MG63 (cell line): ENCODE measurements at regions not wholly inside any gene's neighbourhood (a gene's known extent, or its start where the extent isn't known, plus 50 kb on each side); places are given as distances from the start of the nearest gene placed in this dataset.
A peak's percentile ranks its signal among the peaks of the same experiment; 100 is the strongest.

Source experiments
- DNase-seq: peaks from one replicate; pipeline ENCODE4 v3.0.0-alpha.2; 2020
- H3K27me3 ChIP-seq: fragments of 250-450 bp; sonication (Bioruptor Pico); 2 replicates; pipeline ENCODE4 v1.5.1; 2020; ENCODE audit warnings: mild to moderate bottlenecking, moderate library complexity
- H3K36me3 ChIP-seq: fragments of 250-450 bp; sonication (Bioruptor Pico); 2 replicates; pipeline ENCODE4 v1.5.1; 2020; ENCODE audit warnings: mild to moderate bottlenecking, moderate library complexity
- H3K4me3 ChIP-seq: fragments of 250-450 bp; sonication (Bioruptor Pico); 2 replicates; pipeline ENCODE4 v1.5.1; 2020; ENCODE audit warnings: mild to moderate bottlenecking, moderate library complexity
- H3K9me3 ChIP-seq: fragments of 250-450 bp; sonication (Bioruptor Pico); 2 replicates; pipeline ENCODE4 v1.5.1; 2020; ENCODE audit warnings: mild to moderate bottlenecking, moderate library complexity

DNA sequence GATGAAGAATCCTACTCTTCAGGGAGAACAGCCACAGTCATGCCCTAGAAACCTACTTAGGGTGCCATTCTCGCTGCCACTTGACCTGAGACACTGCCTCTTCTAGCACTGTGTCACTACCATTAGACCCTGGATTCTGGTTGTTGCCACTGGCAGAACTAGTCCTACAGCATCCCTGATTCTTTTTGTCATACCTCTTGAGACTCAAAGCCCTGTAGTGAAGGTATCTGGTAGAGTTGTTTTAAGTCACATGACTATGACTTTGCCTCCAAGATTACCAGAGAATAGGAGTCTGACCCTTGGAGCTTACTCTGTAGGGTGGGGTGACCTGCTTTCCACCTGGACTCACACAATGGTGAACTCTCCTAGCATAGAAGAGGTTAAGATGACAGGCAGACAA, 296.7 kb downstream of the TNS1 start:
- DNase-seq, result no peak
- Histone ChIP-seq H3K4me3 (no peak overlapping the region), H3K27me3 (no peaks in the 10 kb centered on the region), H3K9me3 (no peaks in the 10 kb centered on the region), H3K36me3 (no peaks in the 10 kb centered on the region)

DNA sequence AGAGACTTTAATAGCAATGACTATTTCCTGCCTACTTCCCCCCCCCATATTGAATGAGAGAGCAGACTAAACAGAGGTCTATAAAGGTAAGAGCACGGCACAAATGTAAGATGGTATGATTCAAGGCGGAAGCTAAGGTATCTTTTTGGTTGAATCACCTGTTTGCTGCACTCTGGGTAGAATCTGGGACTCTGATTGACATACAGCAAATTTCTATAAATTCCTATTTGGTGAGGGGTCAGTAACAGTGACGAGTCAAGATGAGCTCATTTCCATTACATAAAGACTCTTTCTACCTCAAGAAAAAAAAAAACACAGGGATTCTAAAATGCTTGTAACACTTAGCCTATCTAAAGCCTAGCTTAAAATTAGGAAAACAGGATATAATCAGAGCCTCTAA, 297.3 kb downstream of the TNS1 start:
- no peaks in the 10 kb centered on the region for H3K9me3 ChIP-seq
- no peak overlapping the region for H3K4me3 ChIP-seq
- DNase-seq, result no peak
- H3K27me3 ChIP-seq, result no peaks in the 10 kb centered on the region
- no peaks in the 10 kb centered on the region for H3K36me3 ChIP-seq

DNA sequence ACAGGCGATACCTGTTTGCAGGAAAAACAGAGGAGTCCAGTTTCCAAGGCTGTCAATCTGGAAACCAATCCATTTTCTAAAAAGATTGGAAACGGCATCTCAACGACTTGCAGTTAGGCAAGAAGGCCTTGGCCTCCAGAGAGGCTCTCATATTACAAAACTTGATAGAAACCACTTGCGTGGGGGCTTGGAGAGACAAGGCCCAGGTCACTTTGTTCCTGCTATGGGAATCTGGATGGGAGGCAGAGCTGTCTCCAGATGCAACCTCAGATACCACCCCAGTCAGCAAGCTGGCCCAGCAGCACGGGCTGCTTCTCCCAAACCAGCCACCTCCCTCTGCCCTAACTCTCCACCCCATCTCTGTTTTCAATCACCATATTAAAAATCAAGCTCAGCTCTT, 298.8 kb downstream of the TNS1 start:
- Histone ChIP-seq H3K4me3 (no peak overlapping the region), H3K36me3 (no peaks in the 10 kb centered on the region), H3K27me3 (no peaks in the 10 kb centered on the region), H3K9me3 (no peaks in the 10 kb centered on the region)
- DNase-seq, result no peak

DNA sequence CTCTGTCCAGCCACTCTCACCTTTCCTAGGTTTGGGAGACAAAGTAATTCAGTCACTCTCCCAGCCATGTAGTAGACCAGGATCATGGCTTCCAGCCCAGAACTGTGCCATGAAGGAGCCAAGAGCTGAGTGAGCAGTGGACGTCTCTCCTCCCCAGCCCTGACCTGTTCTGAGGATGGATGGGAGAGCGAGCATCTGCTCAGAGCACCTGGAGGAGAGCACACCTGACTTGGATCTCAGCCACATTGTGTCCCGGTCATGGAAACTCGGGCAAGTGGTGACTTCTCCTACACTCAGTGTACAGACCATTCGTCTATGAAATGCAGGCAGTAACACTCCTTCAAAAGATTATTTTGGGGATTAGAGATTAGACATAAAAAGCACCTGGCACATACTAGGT, 299.7 kb downstream of the TNS1 start:
- H3K27me3 ChIP-seq, result no peaks in the 10 kb centered on the region
- no peak for DNase-seq
- H3K4me3 ChIP-seq, result no peak overlapping the region
- H3K9me3 ChIP-seq, result no peaks in the 10 kb centered on the region
- no peaks in the 10 kb centered on the region for H3K36me3 ChIP-seq

DNA sequence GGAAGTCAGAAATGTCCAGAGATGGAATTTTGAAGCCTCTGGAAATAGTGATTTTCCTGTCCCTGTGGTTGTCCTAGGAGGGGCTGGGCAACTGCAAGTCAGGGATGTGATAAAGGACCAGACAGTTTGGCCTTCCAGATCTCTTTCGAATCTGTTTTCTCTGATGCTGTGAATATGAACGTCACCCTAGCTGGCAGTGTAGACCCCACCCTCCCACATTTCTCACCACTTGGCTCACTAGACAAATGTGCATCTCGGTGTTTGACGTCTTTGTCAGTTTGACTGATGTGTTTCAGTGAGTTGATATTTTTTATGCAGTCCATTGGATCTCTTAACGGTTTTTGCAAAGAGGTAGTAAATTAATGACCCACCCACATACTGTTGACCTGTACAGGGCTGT, 301.2 kb downstream of the TNS1 start:
- no peak for DNase-seq
- H3K4me3 ChIP-seq, result no peak overlapping the region
- H3K9me3 ChIP-seq, result no peaks in the 10 kb centered on the region
- H3K36me3 ChIP-seq, result no peaks in the 10 kb centered on the region
- no peaks in the 10 kb centered on the region for H3K27me3 ChIP-seq

DNA sequence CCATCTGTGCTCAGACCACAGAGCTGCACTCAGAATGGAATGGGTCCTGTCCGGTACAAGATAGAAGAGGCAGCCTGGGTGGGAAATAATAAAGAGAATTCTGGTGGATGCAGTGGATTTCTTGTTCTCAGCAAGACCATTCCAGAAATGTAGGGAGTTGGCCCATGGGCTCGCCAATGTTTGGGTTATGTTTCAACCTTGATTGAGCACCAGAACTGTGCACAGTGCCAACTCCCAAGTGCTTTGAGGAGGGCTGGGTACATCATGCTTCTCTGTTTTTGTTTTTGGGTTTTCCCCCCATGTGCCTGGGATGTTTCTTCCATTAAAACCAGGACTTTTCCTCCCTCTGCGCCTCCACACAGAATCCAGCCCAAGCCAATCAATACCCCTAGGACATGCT, 304.1 kb downstream of the TNS1 start:
- no peak overlapping the region for H3K4me3 ChIP-seq
- no peaks in the 10 kb centered on the region for H3K27me3 ChIP-seq
- no peaks in the 10 kb centered on the region for H3K9me3 ChIP-seq
- DNase-seq, result no peak
- H3K36me3 ChIP-seq, result no peaks in the 10 kb centered on the region

DNA sequence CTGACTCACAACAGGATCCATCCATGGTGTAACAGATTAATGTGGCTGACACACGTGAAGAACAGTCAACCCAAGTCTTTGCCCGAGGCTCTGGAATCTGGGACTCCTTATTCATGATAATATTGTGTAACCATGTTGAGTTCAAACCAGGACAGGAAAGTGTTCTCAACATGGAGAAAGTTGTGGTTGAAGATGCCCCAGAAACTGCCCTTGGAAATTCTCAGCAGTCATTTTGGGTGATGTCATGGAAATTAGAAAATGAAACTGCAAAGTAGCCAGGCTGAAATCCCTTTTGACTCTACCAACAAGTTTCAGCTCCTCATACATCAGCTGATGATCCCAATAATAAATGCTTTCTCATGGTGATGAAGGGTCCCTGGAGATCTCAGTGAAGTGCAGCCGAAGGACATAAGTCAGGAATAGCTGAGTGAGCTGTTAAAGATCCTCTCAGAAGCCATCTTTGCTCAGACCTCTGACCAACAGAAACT, 307.7 kb downstream of the TNS1 start:
- H3K36me3 ChIP-seq, result no peaks in the 10 kb centered on the region
- H3K9me3 ChIP-seq, result no peaks in the 10 kb centered on the region
- peak; percentile 46 for DNase-seq
- H3K27me3 ChIP-seq, result no peaks in the 10 kb centered on the region
- no peak overlapping the region for H3K4me3 ChIP-seq

DNA sequence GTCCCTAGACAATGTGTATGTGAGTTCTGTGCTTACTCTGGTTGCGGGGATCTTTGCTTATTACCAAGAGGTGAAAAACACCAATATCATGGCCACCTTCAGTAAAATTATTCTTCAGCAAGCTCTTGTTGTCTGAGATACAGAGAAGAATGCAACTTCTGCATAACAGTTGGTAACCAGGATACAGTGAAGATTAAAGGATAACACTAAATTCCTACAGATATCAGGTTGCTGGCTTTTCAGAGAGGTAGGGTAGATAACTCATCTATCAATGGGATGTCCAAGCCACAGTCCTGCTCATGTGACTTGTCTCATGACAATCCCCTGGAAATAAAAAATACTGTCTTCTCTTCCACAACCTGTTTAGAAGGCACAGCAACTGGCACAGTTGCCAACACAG, 308.5 kb downstream of the TNS1 start:
- Histone ChIP-seq H3K27me3 (no peaks in the 10 kb centered on the region), H3K4me3 (no peak overlapping the region), H3K9me3 (no peaks in the 10 kb centered on the region; the same call in 1 of the 2 replicates), H3K36me3 (no peaks in the 10 kb centered on the region)
- no peak for DNase-seq

DNA sequence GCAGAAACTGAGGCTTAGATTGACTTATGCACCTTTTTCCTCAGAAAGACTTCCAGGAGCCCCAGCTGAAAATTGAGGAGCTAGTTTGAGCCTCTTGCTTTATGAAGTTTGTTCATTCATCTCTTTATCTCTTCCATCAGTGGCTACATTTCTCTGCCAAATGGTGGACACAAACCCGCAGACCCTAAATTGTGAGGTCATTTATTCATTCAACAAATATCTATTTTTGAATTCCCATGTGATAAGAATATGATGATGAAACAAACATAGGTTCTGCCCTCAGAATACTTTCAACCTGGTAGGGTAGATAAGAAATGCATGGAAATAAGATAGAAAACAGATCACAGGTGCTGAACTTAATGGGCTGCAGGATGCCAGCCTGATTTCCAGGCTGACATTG, 309.4 kb downstream of the TNS1 start:
- Histone ChIP-seq H3K4me3 (no peak overlapping the region), H3K36me3 (no peaks in the 10 kb centered on the region), H3K27me3 (no peaks in the 10 kb centered on the region), H3K9me3 (no peaks in the 10 kb centered on the region; the same call in 1 of the 2 replicates)
- DNase-seq, result no peak

DNA sequence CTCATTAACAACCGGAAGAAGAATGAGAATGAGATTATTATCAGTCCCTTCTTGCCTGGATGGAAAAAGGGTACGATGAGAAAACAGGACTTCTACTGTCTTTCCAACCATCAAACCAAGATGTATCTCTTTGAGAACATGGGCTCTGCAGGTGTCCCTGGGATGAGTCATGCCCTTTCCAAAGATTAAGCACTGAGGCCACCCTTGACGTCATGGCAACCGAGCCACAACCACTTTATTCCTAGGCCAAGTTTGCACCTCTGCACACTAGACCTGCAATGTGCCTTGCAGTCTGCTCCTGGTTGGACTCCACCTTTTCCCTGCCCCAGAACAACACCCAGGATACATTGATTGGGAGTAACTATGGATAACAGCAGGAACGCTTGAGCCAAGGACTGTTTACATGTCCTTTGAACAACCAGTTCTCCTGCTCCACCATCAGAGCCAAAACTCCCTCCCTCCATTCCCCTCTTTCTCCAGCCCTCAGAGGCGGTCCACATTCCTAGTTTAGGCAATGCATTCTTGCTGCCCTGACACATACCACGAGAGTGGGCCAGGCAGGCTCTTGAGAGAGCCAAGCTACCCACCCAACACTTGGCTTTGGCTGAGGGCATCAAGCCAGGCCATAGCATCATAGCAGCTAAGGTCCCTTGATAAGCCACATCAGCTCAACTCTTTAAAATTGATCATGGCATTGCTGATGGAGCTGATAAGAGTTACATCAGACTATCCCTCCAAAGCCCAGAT, 310.7 kb downstream of the TNS1 start:
- DNase-seq, result peak; percentile 97
- Histone ChIP-seq H3K4me3 (no peak overlapping the region), H3K9me3 (no peaks in the 10 kb centered on the region; the same call in 1 of the 2 replicates), H3K27me3 (no peaks in the 10 kb centered on the region), H3K36me3 (no peaks in the 10 kb centered on the region)

DNA sequence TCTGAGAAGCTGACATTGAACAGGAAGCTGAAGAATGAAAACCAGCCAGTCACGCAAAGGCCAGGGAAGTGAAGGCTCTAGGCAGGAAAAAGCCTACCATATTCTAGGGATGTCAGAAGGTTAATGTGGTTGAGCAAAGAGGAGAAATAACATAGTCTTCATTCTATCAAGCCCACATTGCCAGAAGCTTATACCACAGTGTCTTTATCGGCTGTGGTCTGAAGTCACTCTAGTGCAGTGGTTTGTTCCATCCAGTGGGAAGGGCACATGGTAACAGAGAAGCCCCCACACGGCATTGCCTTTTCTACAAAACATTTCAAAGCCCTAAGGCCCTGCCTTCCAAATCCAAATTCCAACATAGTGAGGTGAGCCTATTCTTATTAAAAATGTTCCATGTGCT, 311.3 kb downstream of the TNS1 start:
- Histone ChIP-seq H3K36me3 (no peaks in the 10 kb centered on the region), H3K27me3 (no peaks in the 10 kb centered on the region), H3K9me3 (no peaks in the 10 kb centered on the region; the same call in 1 of the 2 replicates), H3K4me3 (no peak overlapping the region)
- DNase-seq, result no peak

DNA sequence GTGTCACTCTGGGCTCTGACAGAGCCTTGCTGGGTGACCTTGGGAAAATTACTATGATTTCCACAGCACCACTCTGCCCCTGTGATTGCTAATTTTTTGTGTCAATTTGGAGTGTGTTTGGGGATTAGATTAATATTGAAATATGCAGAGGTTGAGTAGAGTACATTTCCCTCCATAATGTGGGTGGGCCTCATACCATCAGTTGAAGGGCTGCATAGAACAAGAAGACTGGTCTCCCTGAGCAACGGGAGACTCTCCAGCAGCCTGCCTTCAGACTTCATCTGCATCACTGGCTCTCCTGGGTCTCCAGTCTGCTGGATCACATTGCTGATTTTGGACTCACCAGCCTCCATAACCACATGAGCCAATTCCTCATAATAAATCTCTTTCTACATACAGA, 313.7 kb downstream of the TNS1 start:
- H3K27me3 ChIP-seq, result no peaks in the 10 kb centered on the region
- DNase-seq, result no peak
- no peaks in the 10 kb centered on the region for H3K36me3 ChIP-seq
- H3K4me3 ChIP-seq, result no peak overlapping the region
- H3K9me3 ChIP-seq, result no peaks in the 10 kb centered on the region; the same call in 1 of the 2 replicates

DNA sequence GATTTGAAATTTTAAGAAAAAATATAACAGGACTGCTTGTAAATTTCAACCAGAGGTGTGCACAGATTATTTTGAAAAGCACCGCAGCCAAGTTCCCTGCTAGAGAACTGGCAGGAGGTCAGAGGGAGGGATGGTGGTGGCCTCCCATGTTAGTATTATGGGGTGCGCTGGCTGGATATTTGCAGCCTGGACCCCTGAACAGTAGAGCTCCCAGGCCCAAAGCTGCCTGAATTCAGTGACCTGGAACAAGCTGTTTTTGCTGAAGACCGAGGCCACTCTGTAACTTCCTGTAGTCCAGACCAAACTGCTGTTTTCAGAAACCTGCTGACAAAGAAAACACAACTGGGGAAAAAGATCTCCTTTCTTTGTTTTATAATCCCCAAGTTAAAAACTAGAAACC, 314.3 kb downstream of the TNS1 start:
- Histone ChIP-seq H3K36me3 (no peaks in the 10 kb centered on the region), H3K9me3 (no peaks in the 10 kb centered on the region; the same call in 1 of the 2 replicates), H3K4me3 (no peak overlapping the region), H3K27me3 (no peaks in the 10 kb centered on the region)
- DNase-seq, result no peak

DNA sequence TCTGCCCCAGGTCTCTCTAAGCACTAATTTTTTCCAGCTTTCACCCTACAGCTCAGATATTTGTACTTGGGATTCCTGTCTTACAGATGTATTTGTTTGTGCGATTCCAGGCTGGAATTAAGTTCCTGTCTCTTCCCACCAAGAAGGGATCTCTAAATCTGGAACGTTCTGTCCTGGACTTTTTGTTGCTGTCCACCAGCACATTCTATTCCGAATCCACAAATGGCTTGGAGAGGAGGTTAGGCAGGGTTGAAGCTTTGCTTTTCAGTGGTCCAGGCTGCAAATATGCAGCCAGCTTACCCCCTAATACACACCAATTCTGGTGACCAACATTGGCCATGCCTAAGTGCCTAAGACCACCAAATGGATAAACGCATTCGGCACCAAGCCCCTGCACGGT, 315.0 kb downstream of the TNS1 start:
- H3K36me3 ChIP-seq, result no peaks in the 10 kb centered on the region

DNA sequence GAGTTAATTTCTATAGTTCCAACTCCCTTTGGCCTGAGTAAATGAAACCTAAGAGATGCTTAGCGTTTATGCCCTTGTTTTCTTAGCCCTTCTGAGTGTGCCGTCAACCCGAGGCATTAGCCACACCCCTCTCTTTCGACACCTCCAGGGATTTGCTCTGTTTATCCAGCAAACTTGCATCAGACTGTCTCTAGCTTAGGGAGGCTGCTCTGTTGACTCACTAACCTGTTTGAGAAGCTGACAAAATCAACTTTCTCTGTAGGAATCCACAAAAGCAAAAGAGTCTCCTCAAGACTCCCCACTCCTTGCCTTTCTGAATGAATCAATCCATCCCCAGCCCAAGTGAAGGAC, 317.6 kb downstream of the TNS1 start:
- Histone ChIP-seq H3K9me3 (no peaks in the 10 kb centered on the region; the same call in 1 of the 2 replicates), H3K4me3 (no peak overlapping the region), H3K36me3 (no peaks in the 10 kb centered on the region), H3K27me3 (no peaks in the 10 kb centered on the region)
- peak; percentile 86 for DNase-seq

More for the DNA sequence above, 315.0 kb downstream of the TNS1 start:
- Histone ChIP-seq H3K4me3 (no peak overlapping the region), H3K9me3 (no peaks in the 10 kb centered on the region; the same call in 1 of the 2 replicates), H3K27me3 (no peaks in the 10 kb centered on the region)
- no peak for DNase-seq

DNA sequence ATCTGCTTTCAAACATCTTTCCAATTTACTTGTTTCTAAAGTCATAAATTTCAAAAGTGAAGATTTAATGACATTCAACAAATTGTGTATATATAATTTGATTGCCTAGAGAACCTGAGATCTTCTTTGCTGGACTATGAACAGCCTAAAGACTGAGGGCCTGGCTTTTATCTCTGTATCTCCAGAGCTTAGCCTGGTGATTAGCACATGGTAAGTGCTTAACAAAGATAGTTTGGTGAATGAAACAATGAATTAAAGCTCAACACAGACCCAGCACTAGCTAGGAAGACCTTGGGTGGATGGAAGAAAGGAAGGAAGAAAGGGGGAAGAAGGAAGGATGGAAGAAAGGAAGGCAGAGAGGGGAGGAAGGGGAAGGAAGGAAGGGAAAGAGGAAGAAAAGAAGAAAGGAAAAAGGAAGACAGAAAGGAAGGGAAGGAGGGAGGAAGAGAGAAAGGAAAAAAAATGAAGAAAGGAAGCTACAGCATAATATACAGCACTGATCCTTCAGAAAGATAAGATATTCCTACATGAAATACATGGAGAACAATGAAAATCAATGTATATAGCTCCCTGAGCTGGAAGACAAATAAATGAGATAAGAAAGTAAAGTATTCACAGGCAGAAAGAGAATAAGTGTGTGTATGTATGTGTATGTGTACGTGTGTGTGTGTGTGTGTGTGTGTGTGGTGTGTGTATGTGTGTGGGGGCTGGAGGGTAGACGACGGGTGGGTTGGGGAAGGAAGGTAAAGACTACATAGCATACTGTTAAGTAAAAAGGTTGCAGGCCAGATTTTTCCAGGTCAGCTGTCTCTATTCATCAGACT, 318.2 kb downstream of the TNS1 start:
- Histone ChIP-seq H3K4me3 (no peak overlapping the region), H3K9me3 (no peaks in the 10 kb centered on the region; the same call in 1 of the 2 replicates), H3K36me3 (no peaks in the 10 kb centered on the region), H3K27me3 (no peaks in the 10 kb centered on the region)
- DNase-seq, result no peak

DNA sequence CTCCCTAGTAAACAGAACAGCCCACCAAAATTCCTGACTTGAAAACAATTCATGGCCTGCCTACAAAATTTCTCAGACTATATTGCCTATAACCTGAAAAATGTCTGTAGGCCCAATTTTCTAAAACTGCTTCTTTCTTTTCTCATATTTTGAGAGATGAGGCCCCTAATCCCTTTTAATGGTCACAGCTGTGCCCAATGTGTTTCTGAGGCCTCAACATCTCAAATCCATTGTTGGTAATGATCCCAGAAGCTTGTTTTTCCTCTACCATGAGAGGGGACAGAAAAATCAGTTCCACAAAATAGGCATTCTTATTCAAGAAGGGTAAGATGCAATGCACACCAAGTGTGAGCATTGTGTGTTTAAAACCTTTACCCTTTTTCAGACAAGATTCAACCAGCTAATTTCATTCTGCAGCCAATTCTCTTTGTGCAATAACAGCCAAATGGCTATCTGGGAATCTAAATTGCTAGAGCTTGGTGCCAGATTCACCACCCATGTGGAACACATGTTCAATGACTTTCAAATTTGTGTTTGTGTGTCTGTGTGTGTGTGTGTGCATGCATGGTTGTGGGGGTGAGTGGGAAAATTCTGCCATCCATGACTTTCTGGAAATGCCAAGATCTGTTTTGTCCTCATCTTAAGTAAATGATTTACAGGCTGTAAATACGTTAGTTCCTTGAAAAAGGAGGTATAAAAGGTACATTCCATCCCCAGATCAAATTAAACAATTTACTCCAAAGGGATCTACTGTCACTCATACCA, 319.5 kb downstream of the TNS1 start:
- Histone ChIP-seq H3K36me3 (no peaks in the 10 kb centered on the region), H3K27me3 (no peaks in the 10 kb centered on the region), H3K9me3 (no peaks in the 10 kb centered on the region), H3K4me3 (no peak overlapping the region)
- no peak for DNase-seq
